Panc1 (cell line): ENCODE measurements at regions not wholly inside any gene's neighbourhood (a gene's known extent, or its start where the extent isn't known, plus 50 kb on each side); places are given as distances from the start of the nearest gene placed in this dataset.

ENCODE experiments used
- ATAC-seq: fragments of 200-7000 bp; cut with Tn5 transposase; 2 replicates; pipeline ENCODE4 v1.9.1; 2020; ENCODE audit warnings: mild to moderate bottlenecking, moderate library complexity
- BruUV-seq: library from RNA; stranded (reverse); fragments of 400-500 nt; replicated peaks from 2 replicates; lab custom pipeline; 2021; lab: Mats Ljungman, UMichigan
- CTCF ChIA-PET: fragments of 300-600 bp; sonication (Branson Sonifier 250); formaldehyde crosslinking; loops from one replicate; lab custom pipeline; 2022; ENCODE audit warnings: antibody characterized with exemption; lab: Charles Lee
- POLR2A ChIA-PET: fragments of 300-600 bp; sonication (Branson Sonifier 250); formaldehyde crosslinking; loops from one replicate; lab custom pipeline; 2022; ENCODE audit warnings: antibody characterized with exemption; lab: Charles Lee
- DNase-seq: peaks from one replicate; pipeline ENCODE4 v3.0.0-alpha.2; 2010; ENCODE audit warnings: low read depth, low spot score
- H3K27ac ChIP-seq: 2 replicates; pipeline ENCODE4 v1.5.1; 2011; ENCODE audit warnings: mild to moderate bottlenecking, low read length, inconsistent platforms
- H3K27me3 ChIP-seq: fragments of 200-500 bp; sonication (Bioruptor generic); 2 replicates; pipeline ENCODE4 v1.6.0; 2014; ENCODE audit warnings: low read length, inconsistent platforms; ENCODE audit not compliant: control insufficient read depth, insufficient read depth
- H3K36me3 ChIP-seq: fragments of 200-500 bp; sonication (Bioruptor generic); 2 replicates; pipeline ENCODE4 v1.5.1; 2014; ENCODE audit warnings: inconsistent platforms, mild to moderate bottlenecking, low read length, moderate library complexity; ENCODE audit not compliant: control insufficient read depth, insufficient read depth
- H3K4me1 ChIP-seq: 2 replicates; pipeline ENCODE4 v1.5.1; 2011; ENCODE audit warnings: inconsistent platforms, mild to moderate bottlenecking, low read length, moderate library complexity; ENCODE audit not compliant: control insufficient read depth, insufficient read depth
- H3K4me3 ChIP-seq, 2 experiments: 2 replicates each; pipeline ENCODE4 v1.5.1; 2011 to 2012; ENCODE audit warnings: low read depth in 2 of 2, low read length in 2 of 2, mild to moderate bottlenecking in 2 of 2, inconsistent platforms in 1 of 2, moderate library complexity in 1 of 2
- H3K9me3 ChIP-seq: fragments of 200-500 bp; sonication (Bioruptor generic); 2 replicates; pipeline ENCODE4 v1.5.1; 2014; ENCODE audit warnings: low read depth, mild to moderate bottlenecking, inconsistent platforms, low read length, moderate library complexity; ENCODE audit not compliant: control insufficient read depth, insufficient read depth
- POLR2AphosphoS5 ChIP-seq: IDR thresholded peaks from 2 replicates; pipeline ENCODE4 v1.6.1; 2012; ENCODE audit warnings: mild to moderate bottlenecking, low read depth, low read length, moderate library complexity
- SIN3A ChIP-seq: IDR thresholded peaks from 2 replicates; pipeline ENCODE4 v1.6.1; 2012; ENCODE audit warnings: low read depth, mild to moderate bottlenecking, low read length, moderate library complexity, borderline replicate concordance; ENCODE audit not compliant: insufficient read depth
- TCF7L2 ChIP-seq: IDR thresholded peaks from 2 replicates; pipeline ENCODE4 v1.6.1; 2011; ENCODE audit warnings: mild to moderate bottlenecking, low read depth, low read length, inconsistent platforms
- in situ Hi-C: cut with HindIII; loops from 2 replicates; pipeline ENCODE4 v1.10.0; 2016; ENCODE audit warnings: low sequenced_read_pairs, low pct_unique_long_range_greater_than_20kb
- intact Hi-C: fragments of 100-400 bp; cut with micrococcal nuclease; formaldehyde crosslinking; loops from one replicate; pipeline ENCODE4 v1.10.0; 2022; ENCODE audit not compliant: unreplicated experiment
- TF ChIP-seq, protein P1 (sequence below): fragments of 450-650 bp; IDR thresholded peaks from 2 replicates; pipeline ENCODE4 v1.5.1; 2017; ENCODE audit warnings: mild to moderate bottlenecking
- TF ChIP-seq, protein P2 (sequence below), 2 experiments: IDR thresholded peaks; 2 replicates each; pipeline ENCODE4 v1.6.1; 2011 to 2012; ENCODE audit warnings: low read depth in 2 of 2, control low read depth in 1 of 2, low read length in 1 of 2, mild to moderate bottlenecking in 1 of 2, moderate library complexity in 1 of 2; ENCODE audit not compliant: insufficient read depth in 1 of 2

DNA sequence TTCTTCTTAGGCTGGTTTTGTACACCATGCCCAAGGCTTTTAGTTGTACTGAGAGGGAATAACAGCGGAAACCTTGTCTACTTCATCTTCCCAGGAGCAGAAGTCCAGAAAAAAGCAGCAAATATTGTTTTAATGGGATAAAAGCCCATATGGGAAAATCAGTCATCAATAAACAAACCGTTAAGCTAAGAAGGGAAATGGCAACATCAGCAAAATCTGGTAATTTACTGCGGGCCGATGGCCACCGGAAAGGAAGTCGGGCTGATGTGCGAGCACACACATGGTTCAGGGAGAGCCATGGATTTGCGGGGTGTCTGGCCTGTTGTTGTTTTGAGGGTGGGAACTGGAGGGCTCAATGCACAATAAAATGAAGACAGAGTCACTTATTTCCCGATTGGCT, 300.7 kb upstream of the RAB6C start:
- DNase-seq = no peak
- Histone ChIP-seq H3K9me3 (no peaks in the 10 kb centered on the region), H3K27ac (no peak overlapping the region), H3K4me3 (no peak overlapping the region), H3K4me1 (no peaks in the 10 kb centered on the region), H3K27me3 (no peaks in the 10 kb centered on the region), H3K36me3 (no peaks in the 10 kb centered on the region)
- CTCF ChIA-PET = no interaction called here
- BruUV-seq = no TSS peak
- intact Hi-C loops = no loop called here
- no peak for ATAC-seq
- POLR2A ChIA-PET = no interaction called here
- in situ Hi-C loops = no loop called here
- TF ChIP-seq, protein P1, sequence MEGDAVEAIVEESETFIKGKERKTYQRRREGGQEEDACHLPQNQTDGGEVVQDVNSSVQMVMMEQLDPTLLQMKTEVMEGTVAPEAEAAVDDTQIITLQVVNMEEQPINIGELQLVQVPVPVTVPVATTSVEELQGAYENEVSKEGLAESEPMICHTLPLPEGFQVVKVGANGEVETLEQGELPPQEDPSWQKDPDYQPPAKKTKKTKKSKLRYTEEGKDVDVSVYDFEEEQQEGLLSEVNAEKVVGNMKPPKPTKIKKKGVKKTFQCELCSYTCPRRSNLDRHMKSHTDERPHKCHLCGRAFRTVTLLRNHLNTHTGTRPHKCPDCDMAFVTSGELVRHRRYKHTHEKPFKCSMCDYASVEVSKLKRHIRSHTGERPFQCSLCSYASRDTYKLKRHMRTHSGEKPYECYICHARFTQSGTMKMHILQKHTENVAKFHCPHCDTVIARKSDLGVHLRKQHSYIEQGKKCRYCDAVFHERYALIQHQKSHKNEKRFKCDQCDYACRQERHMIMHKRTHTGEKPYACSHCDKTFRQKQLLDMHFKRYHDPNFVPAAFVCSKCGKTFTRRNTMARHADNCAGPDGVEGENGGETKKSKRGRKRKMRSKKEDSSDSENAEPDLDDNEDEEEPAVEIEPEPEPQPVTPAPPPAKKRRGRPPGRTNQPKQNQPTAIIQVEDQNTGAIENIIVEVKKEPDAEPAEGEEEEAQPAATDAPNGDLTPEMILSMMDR = no peak
- TF ChIP-seq TCF7L2 = no peak
- TF ChIP-seq, protein P2, sequence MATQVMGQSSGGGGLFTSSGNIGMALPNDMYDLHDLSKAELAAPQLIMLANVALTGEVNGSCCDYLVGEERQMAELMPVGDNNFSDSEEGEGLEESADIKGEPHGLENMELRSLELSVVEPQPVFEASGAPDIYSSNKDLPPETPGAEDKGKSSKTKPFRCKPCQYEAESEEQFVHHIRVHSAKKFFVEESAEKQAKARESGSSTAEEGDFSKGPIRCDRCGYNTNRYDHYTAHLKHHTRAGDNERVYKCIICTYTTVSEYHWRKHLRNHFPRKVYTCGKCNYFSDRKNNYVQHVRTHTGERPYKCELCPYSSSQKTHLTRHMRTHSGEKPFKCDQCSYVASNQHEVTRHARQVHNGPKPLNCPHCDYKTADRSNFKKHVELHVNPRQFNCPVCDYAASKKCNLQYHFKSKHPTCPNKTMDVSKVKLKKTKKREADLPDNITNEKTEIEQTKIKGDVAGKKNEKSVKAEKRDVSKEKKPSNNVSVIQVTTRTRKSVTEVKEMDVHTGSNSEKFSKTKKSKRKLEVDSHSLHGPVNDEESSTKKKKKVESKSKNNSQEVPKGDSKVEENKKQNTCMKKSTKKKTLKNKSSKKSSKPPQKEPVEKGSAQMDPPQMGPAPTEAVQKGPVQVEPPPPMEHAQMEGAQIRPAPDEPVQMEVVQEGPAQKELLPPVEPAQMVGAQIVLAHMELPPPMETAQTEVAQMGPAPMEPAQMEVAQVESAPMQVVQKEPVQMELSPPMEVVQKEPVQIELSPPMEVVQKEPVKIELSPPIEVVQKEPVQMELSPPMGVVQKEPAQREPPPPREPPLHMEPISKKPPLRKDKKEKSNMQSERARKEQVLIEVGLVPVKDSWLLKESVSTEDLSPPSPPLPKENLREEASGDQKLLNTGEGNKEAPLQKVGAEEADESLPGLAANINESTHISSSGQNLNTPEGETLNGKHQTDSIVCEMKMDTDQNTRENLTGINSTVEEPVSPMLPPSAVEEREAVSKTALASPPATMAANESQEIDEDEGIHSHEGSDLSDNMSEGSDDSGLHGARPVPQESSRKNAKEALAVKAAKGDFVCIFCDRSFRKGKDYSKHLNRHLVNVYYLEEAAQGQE (IDR thresholded peaks at IDR 0.05; ENCODE audit: insufficient read depth in 1 of 2, low read depth in 2 of 2, low read length in 1 of 2) = no peak
- TF ChIP-seq SIN3A = no peak
- no peak for TF ChIP-seq POLR2AphosphoS5

DNA sequence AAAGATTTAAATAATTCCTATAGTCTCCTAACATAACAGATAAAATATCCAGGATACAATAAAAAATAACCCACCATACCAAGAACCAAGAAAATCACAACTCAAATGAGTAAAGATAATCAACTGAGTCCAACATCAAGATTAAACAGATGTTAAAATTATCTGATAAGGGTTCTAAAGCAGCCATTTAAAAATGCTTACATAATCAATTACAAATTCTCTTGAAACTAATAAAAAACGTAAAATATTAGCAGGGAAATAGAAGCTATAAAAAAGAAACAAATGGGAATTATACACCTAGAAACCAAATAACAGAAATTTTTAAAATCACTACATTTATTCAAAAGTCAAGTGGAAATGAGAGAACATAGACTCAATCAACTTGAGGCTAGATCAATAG, 297.7 kb upstream of the RAB6C start:
- no peak for TF ChIP-seq POLR2AphosphoS5
- Histone ChIP-seq H3K36me3 (no peaks in the 10 kb centered on the region), H3K9me3 (no peaks in the 10 kb centered on the region), H3K4me1 (no peaks in the 10 kb centered on the region), H3K27ac (no peak overlapping the region), H3K27me3 (no peaks in the 10 kb centered on the region), H3K4me3 (no peak overlapping the region)
- no peak for ATAC-seq
- DNase-seq = no peak
- in situ Hi-C loops (no loop called here), intact Hi-C loops (no loop called here)
- BruUV-seq = no TSS peak
- ChIA-PET POLR2A (no interaction called here), CTCF (no interaction called here)

DNA sequence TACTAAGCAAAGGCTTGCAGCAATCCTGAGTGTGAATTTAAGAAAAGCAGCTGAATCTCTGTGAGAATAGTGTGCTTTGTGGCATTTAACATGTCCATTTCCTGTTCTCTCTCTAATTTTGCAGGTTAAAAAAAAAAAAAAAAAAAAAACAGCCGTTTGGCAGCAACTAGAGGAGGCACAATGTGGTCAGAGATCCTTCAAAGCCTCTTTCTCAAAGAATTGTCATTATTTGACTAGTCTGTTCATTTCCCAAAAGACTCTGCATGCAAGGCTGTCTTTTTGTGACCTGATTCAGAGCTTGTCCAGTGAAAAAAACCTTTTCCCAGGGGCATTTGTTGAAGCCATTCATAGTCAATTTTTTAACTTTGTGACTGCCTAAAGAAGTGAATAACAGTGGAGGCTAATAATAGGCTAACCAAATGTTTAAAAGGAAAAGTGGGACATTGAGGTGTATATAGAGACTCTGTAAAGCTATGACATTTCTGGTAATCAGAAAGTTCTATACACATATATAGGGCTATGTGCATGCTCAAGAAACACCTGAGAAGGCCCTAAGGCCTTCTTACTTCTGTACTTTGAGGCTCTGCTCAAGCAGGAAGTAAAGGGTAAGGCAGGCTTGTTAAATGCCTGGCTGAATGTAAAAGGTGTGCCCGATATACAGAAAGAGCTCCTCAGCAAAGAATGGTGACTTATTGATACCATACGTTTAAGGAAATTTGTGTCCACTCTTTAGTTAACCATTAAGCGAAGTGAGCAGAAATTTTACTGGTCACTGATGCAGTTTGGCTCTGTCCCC, 289.6 kb upstream of the RAB6C start:
- no TSS peak for BruUV-seq
- no peaks in the 10 kb centered on the region for H3K4me1 ChIP-seq
- no peak for DNase-seq
- CTCF ChIA-PET = no interaction called here
- POLR2A ChIA-PET = no interaction called here
- no peak overlapping the region for H3K27ac ChIP-seq
- TF ChIP-seq SIN3A = no peak
- TF ChIP-seq, protein P2 (IDR thresholded peaks at IDR 0.05; ENCODE audit: insufficient read depth in 1 of 2, low read depth in 2 of 2, low read length in 1 of 2) = no peak
- no peak for TF ChIP-seq POLR2AphosphoS5
- TF ChIP-seq, protein P1 = no peak
- no peak for TF ChIP-seq TCF7L2
- no peak for ATAC-seq
- no peaks in the 10 kb centered on the region for H3K27me3 ChIP-seq
- no peaks in the 10 kb centered on the region for H3K36me3 ChIP-seq
- intact Hi-C loops (no loop called here), in situ Hi-C loops (no loop called here)
- no peak overlapping the region for H3K4me3 ChIP-seq
- H3K9me3 ChIP-seq = no peaks in the 10 kb centered on the region
